HG03439 (cell line): ENCODE measurements at regions not wholly inside any gene's neighbourhood (a gene's known extent, or its start where the extent isn't known, plus 50 kb on each side); places are given as distances from the start of the nearest gene placed in this dataset.

Experiments
- ATAC-seq: cut with Tn5 transposase; IDR thresholded peaks from one replicate; pipeline ENCODE4 v1.9.1; 2021; ENCODE audit warnings: mild to moderate bottlenecking, moderate library complexity; ENCODE audit not compliant: unreplicated experiment

DNA sequence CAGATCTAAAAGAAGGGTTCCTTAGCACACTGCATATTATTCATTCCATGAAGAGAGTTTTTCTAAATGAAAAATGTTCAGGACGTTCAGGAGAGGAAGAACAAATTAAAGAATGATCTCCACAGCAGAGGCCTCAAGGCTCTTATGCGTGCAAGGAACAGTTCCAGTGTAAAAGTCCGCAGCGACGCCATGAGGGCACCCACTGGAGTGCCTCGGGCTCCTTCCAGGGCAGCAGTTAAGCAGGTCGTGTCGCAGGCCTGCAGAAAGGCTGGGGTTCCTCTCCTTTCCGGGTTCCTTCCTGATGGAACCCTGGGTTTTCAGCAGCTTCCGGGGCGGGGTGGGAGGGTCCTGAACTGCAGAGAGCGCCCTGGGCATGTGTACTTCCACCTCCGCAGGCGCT is 87.1 kb upstream of the SELENOP start:
- no peak for ATAC-seq

DNA sequence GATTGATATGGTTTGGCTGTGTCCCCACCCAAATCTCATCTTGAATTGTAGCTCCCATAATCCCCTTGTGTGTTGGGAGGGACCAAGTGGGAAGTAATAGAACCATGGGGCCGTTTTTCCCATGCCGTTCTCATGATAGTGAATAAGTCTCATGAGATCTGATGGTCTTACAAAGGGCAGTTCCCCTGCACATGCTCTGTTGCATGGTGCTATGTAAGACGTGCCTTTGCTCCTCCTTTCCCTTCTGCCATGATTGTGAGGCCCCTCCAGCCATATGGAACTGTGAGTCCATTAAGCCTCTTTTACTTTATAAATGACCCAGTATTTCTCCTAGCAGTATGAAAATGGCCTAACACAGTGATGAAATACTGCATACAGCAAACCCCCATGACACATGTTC is 84.8 kb upstream of the SELENOP start:
- no peak for ATAC-seq

DNA sequence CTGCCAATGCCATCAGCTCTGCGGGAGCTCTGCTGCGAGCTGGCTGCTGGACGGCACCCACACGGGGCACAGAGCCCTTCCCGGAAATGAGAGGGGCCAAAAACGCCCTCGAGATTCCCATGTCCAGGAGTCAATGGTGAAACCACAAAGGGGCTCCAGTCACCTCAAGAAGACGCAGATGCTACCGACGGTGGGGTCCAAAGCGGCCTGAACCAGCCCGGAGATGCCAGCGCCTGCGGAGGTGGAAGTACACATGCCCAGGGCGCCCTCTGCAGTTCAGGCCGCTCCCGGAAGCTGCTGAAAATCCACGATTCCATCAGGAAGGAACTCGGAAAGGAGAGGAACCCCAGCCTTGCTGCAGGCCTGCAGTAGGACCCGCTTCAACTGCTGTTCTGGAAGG is 82.4 kb upstream of the SELENOP start:
- ATAC-seq: no peak

DNA sequence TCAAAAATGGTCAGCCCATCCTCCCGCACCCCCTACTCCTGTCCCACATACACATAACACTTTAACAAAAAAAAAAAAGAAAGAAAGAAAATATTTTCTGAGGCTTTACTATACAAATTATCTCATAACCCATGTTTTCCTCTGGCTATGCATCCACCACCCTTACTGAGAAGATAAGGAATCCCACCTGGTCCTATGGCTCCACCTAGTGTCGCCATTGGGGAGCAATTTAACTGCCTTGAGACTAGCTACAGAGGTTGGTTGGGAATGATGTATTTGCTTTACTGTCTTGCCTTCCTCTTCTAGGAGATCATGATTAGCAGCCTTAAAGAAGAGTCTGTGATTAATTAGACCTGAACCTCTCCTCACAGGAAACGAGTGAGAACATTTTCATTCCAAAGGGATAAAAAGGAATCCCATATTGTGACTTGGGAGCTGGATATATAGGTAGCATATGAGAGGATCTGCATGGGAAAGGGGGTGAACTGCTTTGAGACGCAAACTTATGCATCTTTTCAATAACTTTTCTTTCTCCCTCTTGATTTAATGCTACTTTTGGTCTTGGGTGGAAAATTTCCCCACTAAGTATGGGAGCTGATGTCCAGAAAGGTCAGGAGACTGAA is 77.7 kb upstream of the SELENOP start:
- ATAC-seq: peak; percentile 91

DNA sequence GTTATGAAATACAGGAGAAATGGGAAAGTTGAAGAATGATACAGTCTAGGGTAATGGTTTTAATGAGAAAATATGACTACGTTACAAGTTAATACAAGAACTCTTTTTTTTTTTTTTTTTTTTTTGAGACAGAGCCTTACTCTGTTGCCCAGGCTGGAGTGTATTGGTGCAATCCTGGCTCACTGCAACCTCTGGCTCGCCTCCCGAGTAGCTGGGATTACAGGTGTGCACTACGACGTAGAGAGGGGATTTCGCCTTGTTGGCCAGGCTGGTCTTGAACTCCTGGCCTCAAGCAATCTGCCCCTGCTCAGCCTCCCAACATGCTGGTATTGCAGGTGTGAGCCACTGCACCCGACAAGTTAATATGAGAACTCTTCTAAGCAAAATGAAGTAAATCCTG is 77.1 kb upstream of the SELENOP start:
- ATAC-seq: no peak

DNA sequence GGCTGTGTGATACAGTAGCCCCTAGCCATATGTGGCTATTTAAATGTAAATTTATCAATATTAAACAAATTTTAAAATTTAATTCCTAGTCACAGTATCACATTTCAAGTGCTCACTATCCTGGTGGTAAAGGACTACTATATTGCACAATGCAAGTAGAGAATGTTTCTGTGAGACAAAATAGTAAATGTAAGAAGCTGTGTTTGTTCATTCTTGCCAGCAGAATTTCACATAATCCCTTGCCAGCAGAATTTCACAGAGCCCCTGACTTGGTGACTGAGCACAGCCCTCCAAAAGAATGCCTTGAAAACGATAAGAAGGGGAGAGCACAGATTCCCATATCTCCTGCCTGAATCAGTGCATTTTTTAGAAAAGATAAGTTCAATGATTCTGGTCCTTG is 75.9 kb upstream of the SELENOP start:
- no peak for ATAC-seq

DNA sequence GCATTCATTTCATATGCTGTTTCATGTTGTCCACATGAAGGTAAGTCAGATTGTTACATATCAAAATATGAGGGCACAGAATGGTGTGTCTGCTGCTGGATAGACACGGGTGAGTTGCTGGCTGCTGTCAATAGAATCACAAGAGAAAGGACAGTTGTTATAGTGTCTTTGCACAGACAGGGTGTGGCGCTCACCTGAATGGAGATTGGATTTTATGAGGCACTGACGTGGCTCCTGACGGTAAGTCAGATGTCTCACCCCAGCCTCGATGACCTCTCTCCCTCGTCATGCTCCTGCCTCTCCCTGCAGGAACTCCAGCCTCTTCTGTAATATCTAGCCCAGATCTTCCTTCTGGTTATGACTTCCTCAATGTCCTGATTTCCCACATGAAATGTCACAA is 75.4 kb upstream of the SELENOP start:
- ATAC-seq: no peak

DNA sequence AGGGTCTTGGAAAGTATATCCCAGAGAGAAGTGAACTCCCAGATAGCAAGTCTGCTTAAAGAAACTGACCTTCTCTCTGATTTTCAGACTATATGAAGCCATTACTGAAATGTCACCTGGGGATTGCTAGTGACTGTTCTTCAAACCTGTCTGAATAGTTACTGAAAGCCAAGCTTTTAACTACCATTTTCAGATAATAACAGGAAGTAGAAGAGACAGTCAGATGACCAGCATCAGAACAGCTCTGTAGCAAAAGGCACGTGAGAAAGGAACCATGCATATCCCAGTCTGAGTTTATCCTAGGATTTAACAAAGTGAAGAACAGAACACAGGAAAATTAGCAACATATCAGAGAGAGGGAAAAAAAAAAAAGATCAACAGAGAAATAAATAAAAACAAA is 74.9 kb upstream of the SELENOP start:
- no peak for ATAC-seq

DNA sequence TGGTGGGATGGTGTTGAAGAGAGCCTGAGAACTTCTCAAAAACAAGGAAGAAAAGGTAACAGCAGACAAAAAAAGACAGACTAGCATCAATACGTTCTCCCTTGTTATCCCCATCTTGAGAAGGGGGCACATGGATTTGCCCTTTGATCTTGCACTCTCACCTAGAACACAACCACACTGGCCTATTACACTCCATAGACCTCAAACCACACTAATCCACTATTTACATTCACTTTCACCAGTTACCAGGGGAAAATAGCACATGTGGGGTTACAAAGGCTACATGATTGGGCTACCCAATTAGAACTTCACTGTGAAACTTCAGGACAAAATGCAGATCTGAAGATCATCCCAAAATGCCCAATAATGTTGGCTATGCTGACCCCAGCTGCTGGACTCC is 72.6 kb upstream of the SELENOP start:
- ATAC-seq: no peak

DNA sequence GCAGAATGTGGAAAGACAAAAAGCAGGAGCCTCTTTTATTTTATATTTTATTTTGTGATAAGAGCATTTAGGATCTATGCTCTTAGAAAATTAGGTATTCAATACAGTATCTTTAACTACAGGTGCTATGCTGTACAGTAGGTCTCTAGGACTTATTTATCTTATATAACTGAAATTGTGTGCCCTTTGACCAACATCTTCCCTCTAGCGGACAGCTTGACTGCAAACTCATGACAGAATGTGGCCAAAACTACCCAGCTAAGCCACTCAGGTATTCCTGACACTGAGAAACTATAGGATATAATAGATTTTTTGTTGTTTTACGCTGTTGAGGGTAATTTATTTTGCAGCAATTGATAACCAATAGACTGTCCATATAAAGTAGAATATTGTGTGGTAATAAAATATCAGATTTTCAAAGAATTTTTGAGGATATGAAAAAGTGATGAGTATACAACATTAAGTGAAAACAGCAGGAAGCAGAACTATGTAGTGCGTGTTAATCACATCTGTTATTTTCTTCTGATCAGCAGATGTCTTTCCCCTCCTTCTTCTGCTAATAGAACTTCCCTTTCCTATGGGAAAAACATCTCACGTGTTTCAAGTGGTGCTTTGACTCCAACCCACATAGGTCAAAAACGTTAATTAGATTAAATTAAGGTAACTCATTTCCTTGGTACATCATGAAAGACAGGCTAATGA is 69.9 kb upstream of the SELENOP start:
- ATAC-seq: no peak

DNA sequence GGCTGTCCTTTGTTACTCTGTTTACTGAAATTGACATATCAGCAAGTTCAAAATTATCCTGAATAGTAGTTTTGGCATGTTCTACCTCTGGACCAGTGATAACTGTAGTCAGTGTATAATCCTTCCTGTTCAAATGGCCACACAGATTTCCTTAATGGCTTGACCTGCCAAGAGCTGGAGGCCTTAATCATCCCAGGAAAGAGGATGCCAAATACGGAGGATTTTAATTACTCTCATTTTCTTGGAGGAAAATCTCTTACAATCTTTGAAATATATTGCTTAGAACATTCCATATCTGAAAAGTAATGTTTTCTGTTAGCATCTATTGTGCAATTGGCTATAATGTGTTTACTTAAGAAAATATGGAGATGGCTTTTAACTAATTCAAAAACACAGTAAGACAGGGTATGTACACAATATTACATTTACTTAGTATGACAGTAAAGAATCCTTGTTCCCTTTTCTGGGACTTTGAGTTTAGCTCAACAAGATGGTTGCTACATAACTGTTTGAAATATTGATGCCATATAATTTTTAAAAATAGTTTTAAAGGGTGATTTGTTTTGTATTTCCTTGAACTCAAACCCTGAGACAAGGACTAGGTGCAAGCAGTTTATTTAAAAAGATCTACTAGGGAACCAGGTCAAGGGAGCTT is 68.9 kb upstream of the SELENOP start:
- ATAC-seq: no peak

DNA sequence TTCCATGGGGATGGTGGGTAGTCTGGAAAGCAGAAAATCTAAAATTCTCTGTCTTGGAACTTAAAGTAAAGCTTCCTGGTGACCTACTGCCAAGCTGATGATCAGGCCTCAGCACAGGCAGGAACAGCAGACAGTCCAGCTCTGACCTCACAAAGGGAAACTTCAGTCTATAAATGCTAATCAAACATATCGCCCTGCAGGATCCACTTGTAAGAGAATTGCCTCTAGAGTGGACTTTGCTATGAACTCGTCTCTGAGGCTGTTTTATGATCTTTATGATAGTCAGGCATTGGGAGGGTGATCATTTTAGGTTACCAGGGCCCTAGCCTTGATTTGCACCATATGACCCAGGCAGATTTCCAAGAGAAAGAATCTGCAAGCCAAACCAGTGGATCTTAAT is 67.6 kb upstream of the SELENOP start:
- no peak for ATAC-seq

DNA sequence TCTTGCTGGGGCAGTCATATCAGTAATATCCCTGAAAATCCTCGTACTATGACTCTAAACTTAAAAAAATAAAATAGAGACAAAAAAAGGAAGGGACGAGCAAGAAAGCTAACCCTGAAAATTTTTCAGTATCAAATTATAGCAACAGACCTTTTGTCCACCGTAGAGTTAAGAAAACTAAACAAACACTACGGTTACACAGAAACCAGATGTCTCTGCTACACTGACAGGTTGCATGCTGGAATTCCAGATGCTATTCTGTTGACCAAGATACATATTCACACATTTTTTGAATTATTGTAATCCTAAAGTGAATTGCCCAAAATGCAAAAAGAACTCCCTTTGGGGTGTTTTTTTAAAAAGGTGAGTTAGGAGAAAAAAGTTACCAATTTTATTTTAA is 66.9 kb upstream of the SELENOP start:
- no peak for ATAC-seq

DNA sequence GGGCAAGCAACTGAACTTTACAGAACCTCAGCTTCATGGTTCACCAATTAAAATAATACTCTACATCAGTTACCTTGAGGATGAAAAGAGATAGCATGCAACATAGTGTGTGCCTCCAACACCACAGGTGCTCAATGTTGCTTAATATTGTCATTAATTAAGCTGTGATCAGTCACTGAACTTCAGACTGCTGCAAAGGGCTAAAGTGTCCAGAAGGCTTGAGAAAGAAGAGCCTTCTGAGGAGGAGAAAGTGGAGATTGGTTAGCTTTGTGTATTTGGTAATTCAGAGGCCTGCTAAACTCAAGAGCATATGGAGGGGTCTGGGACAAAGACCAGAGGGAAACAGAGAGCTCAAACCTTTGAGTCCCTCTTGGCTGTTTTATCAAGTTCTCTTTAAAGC is 66.3 kb upstream of the SELENOP start:
- no peak for ATAC-seq

DNA sequence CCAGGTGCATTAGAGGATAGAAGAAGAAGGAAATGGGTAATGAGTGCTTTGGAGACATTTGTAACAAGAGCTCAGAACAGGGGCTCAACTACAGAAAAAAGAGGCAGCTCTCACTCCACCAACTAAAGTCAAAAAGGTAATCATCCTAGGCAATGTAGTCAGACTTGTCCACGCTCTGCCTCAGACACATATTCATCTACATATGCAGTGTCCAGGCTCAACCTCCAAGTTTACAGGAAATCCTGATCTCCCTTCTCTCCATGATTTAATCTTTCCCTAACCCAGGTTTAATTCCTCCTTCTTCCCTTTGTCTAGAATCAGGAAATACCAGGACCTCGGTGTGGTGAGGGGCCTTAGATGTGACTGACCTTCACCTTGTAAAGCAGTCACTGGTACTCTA is 65.7 kb upstream of the SELENOP start:
- ATAC-seq: no peak

DNA sequence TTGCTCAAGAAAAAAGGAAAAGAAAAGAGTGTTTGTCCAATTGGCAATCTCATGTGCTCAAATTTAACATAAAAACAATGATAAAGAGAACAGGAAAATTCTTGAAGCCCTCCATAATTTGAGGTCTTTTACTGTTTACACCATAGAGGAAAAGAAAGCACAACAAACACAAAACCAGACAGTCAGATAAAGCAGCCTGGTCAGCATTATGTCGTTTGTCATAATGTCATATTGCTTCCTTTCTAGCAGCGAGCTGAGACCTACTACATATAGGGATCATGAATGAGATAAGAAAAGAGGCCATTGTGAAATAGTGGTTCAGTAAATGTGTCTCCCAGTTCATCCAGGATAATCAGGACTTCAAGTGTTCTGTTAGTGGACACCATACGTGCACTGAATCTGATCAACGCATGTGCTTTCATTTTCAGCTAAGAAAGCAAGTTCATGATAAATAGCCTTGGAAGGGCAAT is 64.7 kb upstream of the SELENOP start:
- ATAC-seq: no peak

DNA sequence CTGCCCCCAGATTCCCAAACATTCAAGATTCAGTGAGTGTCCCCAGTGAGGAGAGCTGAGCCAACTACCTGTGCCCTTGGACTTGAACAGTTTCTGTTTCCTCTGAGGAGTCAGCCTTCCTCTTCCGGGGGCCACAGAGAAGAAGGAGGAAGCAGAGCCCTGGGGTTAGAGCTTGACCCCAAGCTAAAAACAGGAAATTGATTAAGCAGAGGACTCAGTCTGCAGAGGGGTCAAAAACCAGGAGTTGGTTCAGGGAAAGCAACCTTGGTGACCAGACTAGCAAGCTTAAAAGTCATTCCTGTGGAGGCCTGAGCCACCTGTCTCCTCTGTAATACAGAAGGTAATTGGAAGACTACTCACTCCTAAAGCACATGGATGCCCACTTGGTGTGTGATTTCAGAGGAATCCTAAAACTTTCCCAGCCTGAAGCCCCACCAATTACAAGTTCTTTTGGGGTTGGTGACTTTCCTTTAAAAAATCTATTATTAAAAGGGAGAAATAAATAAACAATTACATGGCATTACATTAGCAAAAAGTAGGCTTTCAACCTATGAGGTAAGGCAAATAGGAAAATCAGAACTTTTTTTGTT is 64.2 kb upstream of the SELENOP start:
- ATAC-seq: no peak

DNA sequence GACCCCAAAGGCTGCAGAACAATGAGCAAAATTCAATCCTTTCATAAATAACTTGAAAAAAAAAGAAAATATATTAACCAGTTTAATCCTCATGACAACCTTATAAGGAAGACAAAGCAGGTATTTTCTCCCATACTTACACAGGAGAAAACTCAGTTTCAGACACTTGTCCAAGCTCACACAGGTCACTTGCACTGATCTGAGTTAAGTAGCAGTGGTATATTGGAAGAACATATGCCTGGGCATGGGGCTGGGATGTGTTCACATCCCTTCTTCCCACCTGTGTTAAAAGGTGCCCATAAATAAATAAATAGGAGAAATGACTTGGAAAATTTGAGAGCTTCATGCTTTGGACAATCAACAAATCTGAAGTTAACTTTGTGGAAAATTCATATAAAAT is 63.5 kb upstream of the SELENOP start:
- ATAC-seq: no peak

DNA sequence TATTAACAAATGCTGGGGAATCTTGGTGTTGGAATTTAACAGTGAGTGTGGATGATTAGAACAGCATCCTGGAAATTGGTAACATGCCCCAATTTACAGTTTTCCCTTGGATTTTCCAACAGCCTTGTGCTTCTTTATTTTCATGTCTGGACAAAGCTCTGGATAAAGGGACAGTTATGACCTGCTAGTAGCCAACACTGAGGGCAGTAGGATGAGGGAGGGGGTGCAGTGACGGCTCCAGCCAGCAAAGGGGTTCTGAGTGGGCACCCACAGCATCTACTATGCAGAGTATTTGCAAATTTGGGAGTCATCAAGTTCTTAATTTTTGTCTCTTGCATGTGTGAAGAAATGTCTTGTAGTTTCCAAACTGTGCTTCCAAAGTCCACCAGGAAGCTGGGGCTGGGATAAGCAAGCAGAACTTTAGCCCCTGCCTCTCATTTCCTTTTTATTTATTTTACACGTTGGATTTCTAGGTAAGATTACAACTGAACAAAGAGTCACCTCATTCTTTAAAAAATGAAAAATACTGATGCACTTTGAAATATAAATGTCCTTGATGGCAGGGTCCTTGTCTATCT is 63.0 kb upstream of the SELENOP start:
- no peak for ATAC-seq

DNA sequence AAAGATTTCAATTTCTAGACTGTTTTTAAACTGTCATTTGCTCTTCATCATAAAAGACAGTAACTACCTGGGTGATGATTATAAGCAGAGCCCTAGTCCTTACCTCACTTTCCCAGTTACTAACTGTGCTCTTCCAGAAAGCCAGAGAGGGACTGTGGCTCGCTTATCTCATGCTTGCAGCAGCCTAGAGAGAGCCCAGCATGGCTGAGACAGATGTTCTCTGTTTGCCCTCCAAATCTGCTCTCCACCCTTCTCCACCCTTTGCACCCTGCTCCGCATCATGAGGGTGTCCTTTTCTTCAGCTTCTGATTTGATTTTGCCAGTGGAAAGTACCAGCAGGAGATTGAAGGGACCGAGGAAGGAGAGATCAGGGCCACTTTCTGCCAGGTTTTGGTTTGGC is 61.2 kb upstream of the SELENOP start:
- ATAC-seq: no peak

DNA sequence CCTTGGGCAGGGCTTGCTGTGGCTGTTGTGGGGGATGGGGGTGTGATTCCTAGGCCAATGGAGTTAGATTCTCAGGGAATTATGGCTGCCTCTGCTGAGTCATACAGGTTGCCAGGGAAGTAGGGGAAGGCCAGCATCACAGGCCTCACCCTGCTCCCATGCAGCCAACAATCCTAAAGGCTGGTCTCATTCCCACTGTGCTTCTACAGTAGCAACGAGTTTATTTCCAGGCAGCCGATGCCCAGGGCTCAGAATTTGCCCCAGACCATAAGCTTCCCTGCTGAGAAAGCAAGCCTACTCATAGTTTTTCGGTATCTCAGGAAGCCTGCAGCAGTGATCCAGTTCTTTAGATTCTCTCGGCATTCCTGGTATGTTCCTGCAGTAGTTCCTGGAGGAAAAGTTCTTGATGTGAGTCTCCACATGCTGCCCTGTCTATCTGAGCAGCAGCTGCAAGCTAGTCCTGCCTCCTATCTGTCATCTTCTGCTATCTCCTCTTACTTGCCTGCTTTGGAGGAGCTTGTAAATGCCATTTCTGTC is 59.3 kb upstream of the SELENOP start:
- no peak for ATAC-seq
